HAP-1 (cell line): ENCODE measurements at regions not wholly inside any gene's neighbourhood (a gene's known extent, or its start where the extent isn't known, plus 50 kb on each side); places are given as distances from the start of the nearest gene placed in this dataset.
"Not testable (repeated sequence)": the region's sequence is repeated elsewhere in the genome, so short reads cannot be mapped to it uniquely, and the experiment has no call there.

Experiments used
- DNase-seq, 2 experiments: peaks; one replicate each; pipeline ENCODE4 v3.0.0-alpha.2; 2016 to 2020; ENCODE audit warnings: low spot score in 2 of 2
- H3K27me3 ChIP-seq: fragments of 250-450 bp; sonication (Bioruptor Pico); 2 replicates; pipeline ENCODE4 v1.5.1; 2020; ENCODE audit warnings: low read depth, mild to moderate bottlenecking, moderate library complexity
- H3K36me3 ChIP-seq: fragments of 250-450 bp; sonication (Bioruptor Pico); replicated peaks from 2 replicates; pipeline ENCODE4 v1.5.1; 2020; ENCODE audit warnings: mild to moderate bottlenecking
- H3K4me1 ChIP-seq: fragments of 250-450 bp; sonication (Bioruptor Pico); 2 replicates; pipeline ENCODE4 v1.5.1; 2020; ENCODE audit warnings: mild to moderate bottlenecking
- H3K4me3 ChIP-seq: fragments of 250-450 bp; sonication (Bioruptor Pico); 2 replicates; pipeline ENCODE4 v1.5.1; 2020; ENCODE audit warnings: mild to moderate bottlenecking, moderate library complexity
- H3K9me3 ChIP-seq: fragments of 250-450 bp; sonication (Bioruptor Pico); 2 replicates; pipeline ENCODE4 v1.5.1; 2020; ENCODE audit warnings: mild to moderate bottlenecking, moderate library complexity
- in situ Hi-C: fragments of 300-500 bp; cut with MboI; formaldehyde crosslinking; loops from 3 replicates; pipeline ENCODE4 v1.14.3; 2020; ENCODE audit warnings: low sequenced_read_pairs, inconsistent platforms, mixed read lengths

DNA sequence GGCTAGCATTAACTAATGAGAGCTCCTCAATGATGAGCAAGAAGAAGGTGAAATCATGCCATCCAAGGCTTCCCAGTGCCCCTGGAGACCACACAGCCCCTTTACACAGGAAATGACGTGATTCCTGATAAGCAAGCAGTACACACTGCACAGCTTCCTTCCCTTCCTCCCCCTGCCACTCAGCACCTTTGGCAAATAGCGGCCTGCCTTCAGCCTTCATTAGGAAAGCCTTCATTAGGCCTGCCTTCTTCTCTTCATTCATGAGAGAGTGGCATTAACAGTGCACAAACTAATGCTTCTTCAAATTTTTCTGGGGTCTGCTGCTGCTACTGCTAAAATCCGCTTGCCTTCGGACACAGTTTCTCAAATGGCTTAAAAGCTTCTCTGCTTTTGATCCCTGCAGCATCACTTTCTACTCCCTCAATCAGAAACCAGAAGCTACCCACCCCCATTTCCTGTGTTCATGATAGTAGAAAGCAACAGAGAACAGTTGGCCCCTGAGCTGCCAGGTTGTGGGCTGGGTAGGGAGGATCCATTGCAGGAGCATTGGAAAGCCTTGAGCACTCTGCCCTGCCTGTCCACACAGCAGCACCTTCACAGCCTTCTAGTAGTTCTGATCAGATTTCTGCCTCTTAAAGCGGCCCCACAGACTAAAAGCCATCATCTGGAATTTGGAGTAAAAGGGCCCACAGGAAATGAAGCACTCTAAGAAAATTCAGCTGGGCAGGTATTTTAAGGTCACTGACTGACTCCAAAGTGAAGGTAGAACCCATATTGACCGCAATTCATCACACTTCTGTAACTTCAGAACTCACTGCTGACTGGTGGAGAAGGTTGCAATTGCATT is 103.8 kb upstream of the ETV6 start:
- no peaks in the 10 kb centered on the region for H3K4me1 ChIP-seq
- H3K36me3 ChIP-seq = no peaks in the 10 kb centered on the region
- no peak overlapping the region for H3K4me3 ChIP-seq
- H3K9me3 ChIP-seq = no peaks in the 10 kb centered on the region
- DNase-seq = no peak
- in situ Hi-C loops = no loop called here
- H3K27me3 ChIP-seq = peaks cover 10% of the 10 kb centered on the region; the same call in 1 of the 2 replicates

DNA sequence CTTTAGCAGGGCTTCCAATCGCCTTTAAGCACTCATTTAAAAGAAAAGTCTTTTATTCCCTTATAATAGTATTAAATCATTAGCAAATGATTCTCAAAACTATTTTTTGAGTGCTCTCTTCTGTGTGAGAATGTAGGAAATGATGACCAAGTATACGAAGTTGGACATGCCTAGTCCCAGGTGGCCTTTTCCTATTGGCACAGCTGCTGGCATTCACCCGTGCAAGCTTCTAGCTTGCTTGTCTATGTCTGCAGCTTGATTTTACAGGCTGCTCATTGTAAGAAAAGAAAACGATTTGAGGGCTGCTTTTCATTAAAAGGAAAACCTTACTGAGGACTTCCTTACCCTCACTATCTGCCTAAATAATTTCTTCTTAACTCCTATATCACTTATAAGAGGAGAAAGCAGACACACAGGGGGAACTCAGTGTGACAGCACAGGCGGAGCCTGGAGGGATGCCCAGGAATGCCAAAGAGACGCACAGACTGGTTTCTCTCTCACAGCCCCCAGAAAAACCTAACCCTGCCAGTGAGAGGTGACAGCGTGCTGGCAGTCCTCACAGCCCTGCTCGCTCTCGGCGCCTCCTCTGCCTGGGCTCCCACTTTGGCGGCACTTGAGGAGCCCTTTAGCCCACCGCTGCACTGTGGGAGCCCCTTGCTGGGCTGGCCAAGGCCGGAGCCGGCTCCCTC is 102.7 kb upstream of the ETV6 start:
- H3K4me1 ChIP-seq, H3K9me3 ChIP-seq, H3K4me3 ChIP-seq, DNase-seq, H3K36me3 ChIP-seq, in situ Hi-C loops, H3K27me3 ChIP-seq: not testable (repeated sequence)

DNA sequence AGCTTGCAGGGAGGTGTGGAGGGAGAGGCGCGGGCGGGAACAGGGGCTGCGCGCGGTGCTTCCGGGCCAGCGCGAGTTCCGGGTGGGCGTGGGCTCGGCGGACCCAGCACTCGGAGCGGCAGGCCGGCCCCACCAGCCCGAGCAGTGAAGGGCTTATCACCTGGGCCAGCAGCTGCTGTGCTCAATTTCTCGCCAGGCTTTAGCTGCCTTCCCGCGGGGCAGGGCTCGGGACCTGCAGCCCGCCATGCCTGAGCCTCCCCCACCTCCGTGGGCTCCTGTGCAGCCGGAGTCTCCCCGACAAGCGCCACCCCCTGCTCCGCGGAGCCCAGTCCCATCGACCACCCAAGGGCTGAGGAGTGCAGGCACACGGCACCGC is 102.2 kb upstream of the ETV6 start:
- H3K4me1 ChIP-seq, H3K27me3 ChIP-seq, in situ Hi-C loops, DNase-seq, H3K36me3 ChIP-seq, H3K4me3 ChIP-seq, H3K9me3 ChIP-seq: not testable (repeated sequence)

DNA sequence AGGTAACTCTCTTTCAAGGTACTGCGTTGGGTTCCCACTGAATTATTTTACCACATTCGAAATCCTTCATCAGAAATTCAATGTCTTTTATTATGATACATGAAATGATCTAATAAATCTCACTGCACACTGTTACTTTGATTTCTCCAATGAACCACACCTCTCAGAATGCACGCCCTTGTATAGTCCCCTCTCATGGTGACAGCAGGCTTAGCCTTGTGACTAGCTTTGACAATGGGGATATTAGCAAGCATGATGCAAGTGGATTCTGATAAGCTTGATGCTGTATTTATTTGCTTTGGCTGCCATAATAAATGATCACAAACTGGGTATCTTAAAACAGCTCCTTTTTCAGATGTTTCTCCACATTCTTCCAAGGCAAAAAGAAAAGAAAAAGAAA is 100.4 kb upstream of the ETV6 start:
- Histone ChIP-seq H3K36me3 (no peaks in the 10 kb centered on the region), H3K4me1 (peaks cover under 1% of the 10 kb centered on the region), H3K9me3 (no peaks in the 10 kb centered on the region), H3K4me3 (no peak overlapping the region), H3K27me3 (peaks cover 10% of the 10 kb centered on the region)
- in situ Hi-C loops = no loop called here
- no peak for DNase-seq

DNA sequence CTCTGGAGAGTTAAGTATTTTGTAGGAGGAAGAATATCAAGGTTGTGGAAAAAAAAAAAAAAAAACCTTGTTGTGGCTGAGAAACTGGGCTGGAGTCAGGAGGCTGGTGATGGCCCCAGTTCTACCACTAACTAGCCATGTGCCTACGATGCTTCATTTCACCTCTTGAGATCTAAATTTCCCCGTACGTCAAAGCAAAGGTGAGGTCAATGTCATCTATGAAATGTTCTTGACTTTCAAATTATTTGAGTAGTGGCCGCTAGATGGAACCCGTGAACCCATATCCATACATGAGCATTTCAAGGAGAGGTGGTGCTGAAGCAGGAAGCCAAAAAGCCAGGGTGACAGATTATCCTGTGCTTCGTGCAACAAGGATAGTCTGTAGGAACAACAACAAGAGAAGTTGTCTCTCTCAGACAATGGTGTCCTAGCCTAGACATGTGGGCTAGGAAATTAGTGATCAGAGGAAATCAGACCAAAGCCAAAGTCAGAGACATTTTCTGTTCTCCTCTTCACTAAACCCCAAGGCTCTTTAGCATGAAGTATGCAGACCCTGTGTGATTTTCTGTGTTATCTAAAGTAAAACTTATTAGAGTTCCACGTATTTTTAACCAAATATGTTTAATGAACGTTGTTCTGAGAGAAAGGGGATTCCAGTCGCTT is 95.5 kb upstream of the ETV6 start:
- Histone ChIP-seq H3K36me3 (no peaks in the 10 kb centered on the region), H3K9me3 (no peaks in the 10 kb centered on the region), H3K4me3 (no peak overlapping the region), H3K4me1 (peaks cover 2% of the 10 kb centered on the region), H3K27me3 (peaks cover 6% of the 10 kb centered on the region; the same call in 1 of the 2 replicates)
- peak; percentile 61 to 75 for DNase-seq
- in situ Hi-C loops = loop anchor here (10.0 kb wide), 1 partner anchor 481 kb away; no protein-coding TSS in a partner anchor

DNA sequence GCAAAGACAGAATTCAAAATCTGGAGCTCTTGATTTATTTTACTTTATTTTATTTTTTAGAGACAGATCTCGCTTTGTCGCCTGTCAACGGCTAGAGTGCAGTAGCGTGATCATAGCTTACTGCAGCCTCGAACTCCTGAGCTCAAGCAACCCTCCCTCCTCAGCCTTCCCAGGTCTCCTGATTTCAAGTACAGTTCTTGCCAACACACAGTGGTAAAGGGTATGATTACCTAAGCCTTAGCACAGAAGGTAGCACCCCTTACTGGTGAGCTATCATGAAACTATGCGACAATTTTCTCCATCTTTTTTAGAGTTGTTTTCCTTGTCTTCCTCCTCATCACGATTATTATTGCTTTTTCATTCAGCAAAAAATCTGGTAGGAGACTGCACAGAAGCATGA is 94.3 kb upstream of the ETV6 start:
- H3K27me3 ChIP-seq = peaks cover 11% of the 10 kb centered on the region
- DNase-seq = no peak
- H3K4me1 ChIP-seq = peaks cover 2% of the 10 kb centered on the region
- H3K36me3 ChIP-seq = no peaks in the 10 kb centered on the region
- H3K4me3 ChIP-seq = no peak overlapping the region
- no peaks in the 10 kb centered on the region for H3K9me3 ChIP-seq
- in situ Hi-C loops = loop anchor here (10.0 kb wide), 1 partner anchor 480 kb away; no protein-coding TSS in a partner anchor

DNA sequence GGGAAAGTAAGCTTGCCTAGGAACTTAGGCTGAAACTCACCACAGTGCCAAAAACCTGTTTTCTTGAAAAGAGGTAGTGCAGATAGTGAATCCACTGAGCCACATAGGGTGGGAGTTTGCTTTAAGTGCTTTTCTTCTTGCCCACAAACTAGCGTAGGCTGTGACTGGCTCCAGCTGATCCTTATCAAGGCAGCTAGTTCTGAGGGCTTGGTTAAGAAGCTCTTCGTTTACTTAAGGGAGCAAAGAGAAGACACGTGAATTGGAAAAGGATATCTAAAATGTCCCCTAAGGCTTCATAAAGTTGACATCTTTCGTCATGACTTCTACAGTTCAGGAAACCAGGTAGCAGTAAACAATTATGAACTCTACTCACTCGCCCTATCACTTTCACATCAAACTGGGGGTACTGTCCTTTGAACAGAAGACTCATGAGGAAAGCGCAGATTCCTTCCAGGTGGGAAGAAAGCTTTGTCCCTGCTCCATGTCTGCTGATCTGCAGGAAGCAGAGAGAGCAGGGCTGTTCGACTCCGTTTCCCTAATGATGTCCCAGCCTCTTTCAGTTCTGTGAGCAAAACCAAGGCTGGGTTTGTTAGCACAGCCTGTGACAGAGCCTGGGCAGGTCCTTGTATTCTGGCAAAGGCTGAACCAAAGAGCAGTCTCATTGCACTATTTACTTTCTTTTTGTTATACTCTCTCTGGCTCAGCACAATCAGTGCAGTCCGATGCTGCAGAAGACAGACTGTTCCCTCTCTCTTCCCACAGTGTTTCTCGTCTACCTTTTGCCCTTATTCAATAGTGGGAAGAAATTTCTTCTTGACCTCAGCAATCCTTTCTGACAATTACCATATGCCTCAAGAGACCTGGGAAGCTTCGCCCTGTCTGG is 93.5 kb upstream of the ETV6 start:
- in situ Hi-C loops = loop anchor here (10.0 kb wide), 1 partner anchor 479 kb away; no protein-coding TSS in a partner anchor
- H3K4me1 ChIP-seq = peaks cover 2% of the 10 kb centered on the region
- DNase-seq = no peak
- peaks cover 12% of the 10 kb centered on the region for H3K27me3 ChIP-seq
- H3K4me3 ChIP-seq = no peak overlapping the region
- no peaks in the 10 kb centered on the region for H3K9me3 ChIP-seq
- H3K36me3 ChIP-seq = no peaks in the 10 kb centered on the region

DNA sequence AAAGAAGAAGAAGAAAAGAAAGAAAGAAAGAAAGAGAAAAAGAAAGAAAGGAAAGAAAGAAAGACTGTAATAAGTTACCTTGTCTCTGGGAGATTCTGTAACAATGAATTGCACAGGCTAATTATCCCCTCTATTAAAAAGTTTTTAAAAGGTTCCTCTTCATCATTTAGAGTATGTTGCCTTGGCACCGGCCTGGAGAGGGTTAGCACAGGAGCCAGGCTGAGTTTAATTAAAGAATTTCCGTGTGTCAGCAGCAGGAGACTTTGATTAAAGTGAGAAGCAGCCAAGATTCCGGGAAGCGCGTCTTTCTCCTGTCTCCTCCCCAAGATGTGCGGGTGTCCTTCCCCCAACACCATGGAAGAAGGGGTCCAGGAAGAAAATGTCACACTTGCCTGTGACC is 92.8 kb upstream of the ETV6 start:
- in situ Hi-C loops = loop anchor here (10.0 kb wide), 1 partner anchor 478 kb away; no protein-coding TSS in a partner anchor
- H3K9me3 ChIP-seq = no peaks in the 10 kb centered on the region
- no peaks in the 10 kb centered on the region for H3K36me3 ChIP-seq
- peaks cover 18% of the 10 kb centered on the region for H3K27me3 ChIP-seq
- H3K4me1 ChIP-seq = peaks cover 2% of the 10 kb centered on the region
- no peak overlapping the region for H3K4me3 ChIP-seq
- no peak for DNase-seq

DNA sequence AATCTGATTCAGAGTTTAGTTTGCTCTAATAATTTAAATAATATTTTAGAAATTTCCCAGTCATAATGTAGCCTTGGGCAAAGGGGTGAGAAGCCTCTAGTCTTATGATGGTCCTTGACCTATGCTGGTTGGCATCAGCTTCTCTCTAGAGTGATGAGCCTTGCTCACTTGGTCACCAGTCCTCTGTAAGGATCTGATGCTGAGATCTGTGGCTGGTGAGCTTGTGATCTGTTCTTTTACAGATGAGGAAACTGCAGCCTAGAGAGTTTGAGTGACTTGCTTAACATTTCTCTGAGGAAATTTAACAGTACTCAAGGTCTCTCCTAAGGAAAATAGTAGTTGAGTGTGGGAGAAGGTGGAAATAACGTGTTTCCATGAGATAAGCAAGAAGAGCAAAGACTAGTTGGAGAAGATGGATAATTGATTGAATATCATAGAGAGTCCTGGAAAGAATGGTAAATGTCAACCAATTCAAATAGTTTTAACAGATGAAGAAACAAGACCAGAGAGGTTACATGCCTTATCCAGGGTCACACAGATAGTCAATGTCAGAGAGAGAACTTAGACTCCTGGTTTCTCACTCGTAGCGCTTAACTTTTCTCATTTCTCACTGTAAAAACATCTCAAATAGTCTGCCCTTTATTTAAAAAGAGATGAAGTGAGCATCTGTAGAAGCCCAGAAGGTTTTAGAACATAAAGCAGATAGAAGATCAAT is 89.7 kb upstream of the ETV6 start:
- DNase-seq = no peak
- Histone ChIP-seq H3K4me3 (no peak overlapping the region), H3K9me3 (no peaks in the 10 kb centered on the region), H3K36me3 (no peaks in the 10 kb centered on the region), H3K4me1 (no peaks in the 10 kb centered on the region), H3K27me3 (peaks cover 19% of the 10 kb centered on the region)
- in situ Hi-C loops = loop anchor here (10.0 kb wide), 1 partner anchor 475 kb away; no protein-coding TSS in a partner anchor

DNA sequence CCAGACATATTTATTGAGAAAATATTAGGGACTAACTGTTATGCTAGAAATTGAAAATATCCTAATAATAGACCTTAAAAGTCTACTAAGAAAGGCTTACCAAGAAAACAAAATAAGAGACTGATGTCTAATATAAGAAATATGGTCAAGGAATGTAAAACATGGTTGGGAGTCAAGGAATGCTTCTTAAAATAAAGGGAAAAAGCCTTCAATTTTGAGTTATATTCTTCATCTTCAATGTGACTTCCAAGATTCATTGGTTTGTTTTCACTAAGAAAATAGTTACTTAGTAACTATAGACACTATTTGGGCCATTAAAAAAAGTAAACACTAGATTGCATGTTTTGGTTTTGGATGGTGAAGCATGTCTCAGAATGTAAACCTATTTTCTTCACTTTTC is 88.1 kb upstream of the ETV6 start:
- in situ Hi-C loops = no loop called here
- DNase-seq = no peak
- H3K9me3 ChIP-seq = no peaks in the 10 kb centered on the region
- no peaks in the 10 kb centered on the region for H3K36me3 ChIP-seq
- peaks cover 19% of the 10 kb centered on the region for H3K27me3 ChIP-seq
- H3K4me1 ChIP-seq = no peaks in the 10 kb centered on the region
- H3K4me3 ChIP-seq = no peak overlapping the region

DNA sequence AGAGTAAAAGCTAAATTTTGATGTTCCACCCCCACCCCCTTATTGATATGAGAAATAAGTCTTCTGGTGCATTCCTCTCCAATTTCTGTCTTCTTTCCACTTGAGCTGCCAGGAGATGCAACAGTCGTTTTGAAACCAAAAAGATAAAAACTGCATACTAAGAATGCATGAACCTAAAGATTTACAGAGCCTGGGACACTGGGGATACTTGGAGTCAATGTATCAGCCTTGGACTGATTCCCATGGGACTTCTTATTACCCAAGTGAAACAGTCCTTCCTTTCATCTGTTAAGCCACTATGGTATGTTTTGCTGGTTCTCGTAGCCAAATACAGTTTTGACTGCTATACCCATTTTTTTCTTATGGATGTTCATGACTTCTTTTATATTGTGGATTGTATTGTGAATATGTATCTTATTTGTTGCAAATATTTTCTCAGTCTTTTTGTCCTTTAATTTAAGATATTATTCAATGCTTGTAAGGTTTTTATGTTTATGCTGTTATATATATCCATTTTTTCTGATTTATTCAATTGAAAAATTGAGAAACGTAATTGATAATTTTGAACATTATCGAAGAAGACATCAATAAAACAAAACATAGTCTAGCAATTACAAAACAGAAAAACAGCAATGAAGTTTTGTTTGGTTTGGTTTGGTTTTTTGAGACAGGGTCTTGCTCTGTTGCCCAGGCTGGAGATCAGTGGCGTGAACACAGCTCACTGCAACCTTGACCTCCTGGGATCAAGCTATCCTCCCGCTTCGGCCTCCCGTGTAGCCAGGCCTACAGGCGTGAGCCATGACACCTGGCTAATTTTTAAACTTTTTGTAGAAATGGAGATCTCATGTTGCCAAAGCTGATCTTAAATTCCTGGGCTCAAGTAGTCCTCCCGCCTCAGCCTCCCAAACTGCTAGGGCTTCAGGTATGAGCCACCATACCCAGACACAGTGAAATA is 85.4 kb upstream of the ETV6 start:
- Histone ChIP-seq H3K4me1 (no peaks in the 10 kb centered on the region), H3K27me3 (peaks cover 13% of the 10 kb centered on the region), H3K36me3 (no peaks in the 10 kb centered on the region), H3K9me3 (no peaks in the 10 kb centered on the region), H3K4me3 (no peak overlapping the region)
- in situ Hi-C loops = no loop called here
- no peak for DNase-seq
